H9 (cell line): ENCODE measurements at regions not wholly inside any gene's neighbourhood (a gene's known extent, or its start where the extent isn't known, plus 50 kb on each side); places are given as distances from the start of the nearest gene placed in this dataset.

Experiments
- DNase-seq: peaks from one replicate; pipeline ENCODE4 v3.0.0-alpha.2; 2017
- H2AFZ ChIP-seq: one replicate; pipeline ENCODE4 v1.6.1; 2013; ENCODE audit warnings: mild to moderate bottlenecking, low read length, control low read depth, moderate library complexity
- H2AK5ac ChIP-seq: 2 replicates; pipeline ENCODE4 v1.6.1; 2013; ENCODE audit warnings: low read length, control low read depth, mixed read lengths; ENCODE audit not compliant: insufficient read length
- H2BK120ac ChIP-seq: one replicate; pipeline ENCODE4 v1.6.1; 2013; ENCODE audit warnings: low read depth, mild to moderate bottlenecking, low read length, control low read depth, inconsistent platforms; ENCODE audit not compliant: poor library complexity, severe bottlenecking
- H2BK12ac ChIP-seq: 2 replicates; pipeline ENCODE4 v1.6.1; 2013; ENCODE audit warnings: low read length, control low read depth, mixed read lengths, low read depth; ENCODE audit not compliant: insufficient read length
- H2BK15ac ChIP-seq: 2 replicates; pipeline ENCODE4 v1.6.1; 2013; ENCODE audit warnings: low read depth, low read length, control low read depth
- H2BK20ac ChIP-seq: one replicate; pipeline ENCODE4 v1.6.1; 2013; ENCODE audit warnings: low read depth, mild to moderate bottlenecking, low read length, control low read depth, inconsistent platforms; ENCODE audit not compliant: poor library complexity, severe bottlenecking
- H2BK5ac ChIP-seq: 2 replicates; pipeline ENCODE4 v1.6.1; 2013; ENCODE audit warnings: low read length, control low read depth, mixed read lengths; ENCODE audit not compliant: insufficient read length
- H3K14ac ChIP-seq: 2 replicates; pipeline ENCODE4 v1.6.1; 2013; ENCODE audit warnings: low read length, control low read depth; ENCODE audit not compliant: insufficient read depth
- H3K18ac ChIP-seq: 2 replicates; pipeline ENCODE4 v1.6.1; 2013; ENCODE audit warnings: low read depth, mild to moderate bottlenecking, mixed read lengths, low read length, control low read depth; ENCODE audit not compliant: insufficient read length
- H3K23ac ChIP-seq: 2 replicates; pipeline ENCODE4 v1.6.1; 2013; ENCODE audit warnings: low read length, control low read depth, mixed read lengths, low read depth; ENCODE audit not compliant: insufficient read length
- H3K23me2 ChIP-seq: 2 replicates; pipeline ENCODE4 v1.6.1; 2013; ENCODE audit warnings: low read depth, mild to moderate bottlenecking, mixed read lengths, low read length, control low read depth; ENCODE audit not compliant: insufficient read length, poor library complexity, severe bottlenecking
- H3K27ac ChIP-seq: 2 replicates; pipeline ENCODE4 v1.5.1; 2013; ENCODE audit warnings: low read length, control low read depth, mixed read lengths, low read depth; ENCODE audit not compliant: insufficient read length
- H3K27me3 ChIP-seq: 2 replicates; pipeline ENCODE4 v1.6.1; 2013; ENCODE audit warnings: low read length, control low read depth, inconsistent platforms; ENCODE audit not compliant: insufficient read depth
- H3K4ac ChIP-seq: 2 replicates; pipeline ENCODE4 v1.6.1; 2013; ENCODE audit warnings: low read depth, mild to moderate bottlenecking, control low read depth, inconsistent platforms, low read length, moderate library complexity
- H3K4me1 ChIP-seq: 2 replicates; pipeline ENCODE4 v1.6.1; 2013; ENCODE audit warnings: low read length, control low read depth, inconsistent platforms; ENCODE audit not compliant: insufficient read depth
- H3K4me2 ChIP-seq: 2 replicates; pipeline ENCODE4 v1.6.1; 2013; ENCODE audit warnings: low read length, control low read depth, mixed read lengths; ENCODE audit not compliant: insufficient read length, insufficient read depth
- H3K56ac ChIP-seq: 2 replicates; pipeline ENCODE4 v1.6.1; 2013; ENCODE audit warnings: low read depth, mild to moderate bottlenecking, mixed read lengths, low read length, control low read depth; ENCODE audit not compliant: insufficient read length
- H3K79me1 ChIP-seq: 2 replicates; pipeline ENCODE4 v1.6.1; 2013; ENCODE audit warnings: low read depth, mild to moderate bottlenecking, moderate library complexity, low read length, control low read depth, inconsistent platforms; ENCODE audit not compliant: insufficient read depth, poor library complexity, severe bottlenecking
- H3K79me2 ChIP-seq: 2 replicates; pipeline ENCODE4 v1.6.1; 2013; ENCODE audit warnings: low read length, control low read depth, inconsistent platforms; ENCODE audit not compliant: insufficient read depth
- H3K9ac ChIP-seq: 2 replicates; pipeline ENCODE4 v1.6.1; 2013; ENCODE audit warnings: low read length, control low read depth, mixed read lengths; ENCODE audit not compliant: insufficient read length; ENCODE audit errors: extremely low read depth
- H3K9me3 ChIP-seq: one replicate; pipeline ENCODE4 v1.6.1; 2013; ENCODE audit warnings: low read depth, low read length, inconsistent platforms; ENCODE audit not compliant: control insufficient read depth
- H3T11ph ChIP-seq: one replicate; pipeline ENCODE4 v1.6.1; 2013; ENCODE audit warnings: mild to moderate bottlenecking, low read length, control low read depth, inconsistent platforms
- H4K20me1 ChIP-seq: one replicate; pipeline ENCODE4 v1.6.1; 2013; ENCODE audit not compliant: control insufficient read depth, insufficient read length, insufficient read depth
- H4K5ac ChIP-seq: 2 replicates; pipeline ENCODE4 v1.6.1; 2013; ENCODE audit warnings: low read depth, mild to moderate bottlenecking, mixed read lengths, low read length, control low read depth; ENCODE audit not compliant: insufficient read length
- H4K8ac ChIP-seq: replicated peaks from 2 replicates; pipeline ENCODE4 v1.6.1; 2013; ENCODE audit warnings: low read length, control low read depth, mixed read lengths, low read depth; ENCODE audit not compliant: insufficient read length
- H4K91ac ChIP-seq: 2 replicates; pipeline ENCODE4 v1.6.1; 2013; ENCODE audit warnings: low read depth, mild to moderate bottlenecking, moderate library complexity, mixed read lengths, low read length, control low read depth; ENCODE audit not compliant: insufficient read length
- H3K27ac Mint-ChIP-seq, 3 experiments: 2 replicates in 2 of 3; 3 replicates in 1 of 3; pipeline ENCODE4 v1.8.0; 2020 to 2021; ENCODE audit warnings: mixed read lengths in 3 of 3, mild to moderate bottlenecking in 1 of 3, moderate library complexity in 1 of 3
- H3K27me3 Mint-ChIP-seq: 2 replicates; pipeline ENCODE4 v1.8.0; 2021; ENCODE audit warnings: low read depth, mild to moderate bottlenecking, moderate library complexity, mixed read lengths
- H3K36me3 Mint-ChIP-seq, 3 experiments: 2 replicates in 2 of 3; 3 replicates in 1 of 3; pipeline ENCODE4 v1.8.0; 2020 to 2021; ENCODE audit warnings: low read depth in 3 of 3, mixed read lengths in 3 of 3; ENCODE audit not compliant: insufficient read depth in 1 of 3
- H3K4me1 Mint-ChIP-seq, 2 experiments: 2 replicates each; pipeline ENCODE4 v1.8.0; 2020; ENCODE audit warnings: mixed read lengths in 2 of 2
- H3K4me3 Mint-ChIP-seq, 2 experiments: 2 replicates in 1 of 2; 3 replicates in 1 of 2; pipeline ENCODE4 v1.8.0; 2020 to 2021; ENCODE audit warnings: mild to moderate bottlenecking in 2 of 2, mixed read lengths in 2 of 2, moderate library complexity in 1 of 2
- H3K9me3 Mint-ChIP-seq, 2 experiments: 2 replicates in 1 of 2; 3 replicates in 1 of 2; pipeline ENCODE4 v1.8.0; 2020; ENCODE audit warnings: mild to moderate bottlenecking in 2 of 2, mixed read lengths in 2 of 2, moderate library complexity in 1 of 2
- WGBS: extraction: QIAGEN DNeasy Blood & Tissue Kit; methylation state at CpG from one replicate; pipeline ENCODE4 v1.1.7; 2013; ENCODE audit warnings: missing lambda C conversion rate, low lambda C conversion rate, mixed read lengths; ENCODE audit not compliant: insufficient read length; ENCODE audit errors: extremely low coverage; 5-methylcytosine and 5-hydroxymethylcytosine counted together
- TF ChIP-seq, protein P1 (sequence below): fragments of 200-600 bp; sonication (generic); conservative IDR thresholded peaks from 3 replicates; pipeline ENCODE4 v1.8.0; 2021; ENCODE audit warnings: antibody characterized with exemption, mild to moderate bottlenecking

DNA sequence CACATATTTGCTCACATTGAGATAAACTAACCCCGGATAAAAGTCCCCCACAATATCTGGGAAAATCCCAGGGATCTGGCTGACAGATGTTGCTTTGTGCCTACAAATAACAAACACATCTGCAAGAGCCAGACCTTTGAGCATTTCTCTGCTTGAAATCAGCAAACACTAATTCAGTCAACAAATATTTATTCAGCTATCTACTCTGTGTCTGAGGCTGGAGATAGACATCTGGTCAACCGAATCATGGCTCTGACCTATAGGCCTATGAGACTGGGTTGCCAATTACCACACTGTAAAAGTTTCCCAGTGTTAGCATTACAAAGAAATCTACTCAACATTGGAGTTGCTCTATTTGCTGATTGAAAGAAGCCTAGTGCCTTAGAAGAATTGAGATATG is 201.1 kb upstream of the CADPS start:
- H3K27me3 ChIP-seq = no peaks in the 10 kb centered on the region
- no peak overlapping the region for H3K4ac ChIP-seq
- Mint-ChIP-seq H3K9me3 (peaks cover 0 to 1% of the 10 kb centered on the region in 2 experiments; a peak in 1 of 5 replicates), H3K36me3 (peaks cover 0 to 2% (median under 1%) of the 10 kb centered on the region in 3 experiments; a peak in 2 of 7 replicates), H3K4me3 (no peak overlapping the region), H3K27me3 (no peaks in the 10 kb centered on the region), H3K27ac (no peak overlapping the region), H3K4me1 (peaks cover 12 to 19% of the 10 kb centered on the region in 2 experiments)
- peaks cover 3% of the 10 kb centered on the region for H3K79me1 ChIP-seq
- no peak overlapping the region for H2BK12ac ChIP-seq
- H2BK5ac ChIP-seq = no peak overlapping the region
- H3K18ac ChIP-seq = no peak overlapping the region
- no peak overlapping the region for H3K23ac ChIP-seq
- H3K27ac ChIP-seq = no peak overlapping the region
- peaks cover 5% of the 10 kb centered on the region; the same call in 1 of the 2 replicates for H3K4me1 ChIP-seq
- no peak overlapping the region for H2BK120ac ChIP-seq
- H3K9ac ChIP-seq = no peak overlapping the region
- H3K23me2 ChIP-seq = no peaks in the 10 kb centered on the region
- H3K14ac ChIP-seq = no peak overlapping the region
- H3T11ph ChIP-seq = no peak overlapping the region
- no peak overlapping the region for H4K91ac ChIP-seq
- H2BK20ac ChIP-seq = no peak overlapping the region
- TF ChIP-seq, protein P1, sequence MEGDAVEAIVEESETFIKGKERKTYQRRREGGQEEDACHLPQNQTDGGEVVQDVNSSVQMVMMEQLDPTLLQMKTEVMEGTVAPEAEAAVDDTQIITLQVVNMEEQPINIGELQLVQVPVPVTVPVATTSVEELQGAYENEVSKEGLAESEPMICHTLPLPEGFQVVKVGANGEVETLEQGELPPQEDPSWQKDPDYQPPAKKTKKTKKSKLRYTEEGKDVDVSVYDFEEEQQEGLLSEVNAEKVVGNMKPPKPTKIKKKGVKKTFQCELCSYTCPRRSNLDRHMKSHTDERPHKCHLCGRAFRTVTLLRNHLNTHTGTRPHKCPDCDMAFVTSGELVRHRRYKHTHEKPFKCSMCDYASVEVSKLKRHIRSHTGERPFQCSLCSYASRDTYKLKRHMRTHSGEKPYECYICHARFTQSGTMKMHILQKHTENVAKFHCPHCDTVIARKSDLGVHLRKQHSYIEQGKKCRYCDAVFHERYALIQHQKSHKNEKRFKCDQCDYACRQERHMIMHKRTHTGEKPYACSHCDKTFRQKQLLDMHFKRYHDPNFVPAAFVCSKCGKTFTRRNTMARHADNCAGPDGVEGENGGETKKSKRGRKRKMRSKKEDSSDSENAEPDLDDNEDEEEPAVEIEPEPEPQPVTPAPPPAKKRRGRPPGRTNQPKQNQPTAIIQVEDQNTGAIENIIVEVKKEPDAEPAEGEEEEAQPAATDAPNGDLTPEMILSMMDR = no peak
- H3K9me3 ChIP-seq = no peaks in the 10 kb centered on the region
- no CpG with 5 or more reads among the region's 2 CpGs for WGBS
- H4K5ac ChIP-seq = no peak overlapping the region
- DNase-seq = no peak
- H2AFZ ChIP-seq = no peak overlapping the region
- no peak overlapping the region for H3K56ac ChIP-seq
- no peak overlapping the region for H3K4me2 ChIP-seq
- no peak overlapping the region for H4K8ac ChIP-seq
- H3K79me2 ChIP-seq = no peaks in the 10 kb centered on the region
- H2BK15ac ChIP-seq = no peak overlapping the region
- no peak overlapping the region for H2AK5ac ChIP-seq
- H4K20me1 ChIP-seq = no peaks in the 10 kb centered on the region
